B cell (primary cell): ENCODE measurements at regions not wholly inside any gene's neighbourhood (a gene's known extent, or its start where the extent isn't known, plus 50 kb on each side); places are given as distances from the start of the nearest gene placed in this dataset.

ENCODE experiments used
- CTCF ChIP-seq: fragments of 200-600 bp; IDR thresholded peaks from one replicate; pipeline ENCODE4 v1.8.0; 2022; ENCODE audit warnings: antibody characterized with exemption, mild to moderate bottlenecking
- EZH2 ChIP-seq: IDR thresholded peaks from 2 replicates; pipeline ENCODE4 v1.6.1; 2012; ENCODE audit warnings: borderline replicate concordance, low read depth, mild to moderate bottlenecking, moderate library complexity, low read length; ENCODE audit not compliant: insufficient read depth, poor library complexity, severe bottlenecking

DNA sequence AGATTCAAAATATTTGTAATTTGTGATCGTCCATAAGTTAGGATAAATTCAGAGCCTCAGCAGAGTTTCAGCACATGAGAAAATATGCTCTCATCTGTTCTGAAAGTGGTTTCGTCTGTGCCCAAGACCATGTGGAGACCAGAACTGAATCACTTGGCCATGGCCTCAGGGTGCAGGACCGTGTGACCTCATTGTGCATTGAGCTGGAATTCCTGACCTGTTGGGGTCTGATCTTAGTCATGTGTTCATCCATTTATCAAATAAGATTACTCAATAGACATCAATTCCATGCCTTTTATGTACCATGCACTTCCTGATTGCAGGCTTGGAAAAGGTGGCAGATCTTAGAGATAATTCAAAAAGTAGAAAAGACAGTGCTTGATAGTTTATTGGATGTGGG lies 680.5 kb downstream of the QKI start:
- no peak for TF ChIP-seq CTCF
- TF ChIP-seq EZH2: no peak
